H4 (cell line): ENCODE measurements at regions not wholly inside any gene's neighbourhood (a gene's known extent, or its start where the extent isn't known, plus 50 kb on each side); places are given as distances from the start of the nearest gene placed in this dataset.
"Not testable (repeated sequence)": the region's sequence is repeated elsewhere in the genome, so short reads cannot be mapped to it uniquely, and the experiment has no call there.

Experiments used
- DNase-seq: peaks from one replicate; pipeline ENCODE4 v3.0.0-alpha.2; 2015; ENCODE audit warnings: low spot score

GRCh38 chr1:220475608-220476007 is 52.3 kb upstream of the MARK1 start:
- not testable (repeated sequence) for DNase-seq

DNA sequence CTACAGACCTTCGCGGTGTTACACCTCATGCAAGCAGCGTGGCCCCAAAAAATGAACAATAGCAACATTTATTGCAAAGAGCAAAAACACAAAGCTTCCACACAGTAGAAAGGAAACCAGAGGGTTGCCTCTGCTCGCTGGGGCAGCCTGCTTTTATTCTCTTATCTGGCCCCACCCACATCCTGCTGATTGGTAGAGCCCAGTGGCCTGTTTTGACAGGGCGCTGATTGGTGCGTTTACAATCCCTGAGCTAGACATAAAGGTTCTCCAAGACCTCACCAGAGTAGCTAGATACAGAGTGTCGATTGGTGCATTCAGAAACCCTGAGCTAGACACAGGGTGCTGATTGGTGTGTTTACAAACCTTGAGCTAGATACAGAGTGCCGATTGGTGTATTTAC is 52.8 kb upstream of the MARK1 start:
- DNase-seq, result not testable (repeated sequence)

GRCh38 chr1:220473440-220473839 is 54.5 kb upstream of the MARK1 start:
- DNase-seq, result no peak

DNA sequence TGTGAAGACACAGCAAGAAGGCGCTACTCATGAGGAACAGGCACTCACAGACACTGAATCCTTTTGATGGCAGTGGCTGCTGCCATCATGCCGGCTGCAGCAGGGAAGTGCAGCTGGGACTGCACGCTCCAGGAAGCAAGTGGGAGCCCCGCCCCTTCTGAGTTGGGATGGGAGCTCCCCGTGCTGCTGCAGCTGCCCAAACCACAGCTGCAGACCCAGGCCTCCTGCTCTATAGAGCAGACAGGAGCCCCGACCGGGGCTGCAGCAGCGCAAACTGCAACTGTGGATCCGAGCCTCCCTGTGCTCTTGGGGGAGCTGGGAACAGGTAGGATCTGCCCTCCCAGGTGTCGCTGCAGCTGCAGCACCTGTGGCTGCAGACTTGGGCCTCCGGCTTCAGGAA is 65.2 kb upstream of the MARK1 start:
- DNase-seq, result no peak

GRCh38 chr1:220458936-220459335 is 69.0 kb upstream of the MARK1 start:
- no peak for DNase-seq

DNA sequence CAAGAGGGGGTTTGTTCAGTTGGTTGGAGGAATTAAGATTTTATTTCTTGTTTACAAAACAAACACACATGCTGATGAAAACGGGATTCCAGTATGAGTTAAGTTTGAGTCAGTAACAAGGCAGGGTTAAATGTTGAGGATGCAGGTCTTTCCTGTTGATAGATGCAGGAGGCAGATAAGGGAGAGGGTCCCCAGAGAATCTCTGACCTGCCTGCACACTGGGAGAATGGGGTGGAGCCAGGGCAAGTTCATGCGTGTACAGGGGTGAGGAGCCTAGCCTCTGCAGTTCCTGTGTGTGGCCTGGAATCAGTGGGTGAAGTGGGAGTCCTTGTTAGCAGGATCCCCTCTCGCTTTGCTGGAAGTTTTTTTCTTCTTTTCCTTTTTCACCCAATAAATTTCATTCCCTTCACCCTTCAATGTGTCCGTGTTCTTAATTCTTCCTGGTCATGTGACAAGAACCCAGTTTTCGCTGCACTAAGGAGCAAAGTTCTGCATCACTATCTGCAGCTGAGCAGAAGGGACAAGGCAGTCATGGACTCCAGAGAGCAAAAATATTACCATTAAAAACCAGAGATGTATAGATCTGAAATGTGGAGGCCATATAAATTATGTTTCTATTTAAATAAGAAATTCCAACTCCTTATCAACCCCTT is 69.9 kb upstream of the MARK1 start:
- DNase-seq, result no peak

DNA sequence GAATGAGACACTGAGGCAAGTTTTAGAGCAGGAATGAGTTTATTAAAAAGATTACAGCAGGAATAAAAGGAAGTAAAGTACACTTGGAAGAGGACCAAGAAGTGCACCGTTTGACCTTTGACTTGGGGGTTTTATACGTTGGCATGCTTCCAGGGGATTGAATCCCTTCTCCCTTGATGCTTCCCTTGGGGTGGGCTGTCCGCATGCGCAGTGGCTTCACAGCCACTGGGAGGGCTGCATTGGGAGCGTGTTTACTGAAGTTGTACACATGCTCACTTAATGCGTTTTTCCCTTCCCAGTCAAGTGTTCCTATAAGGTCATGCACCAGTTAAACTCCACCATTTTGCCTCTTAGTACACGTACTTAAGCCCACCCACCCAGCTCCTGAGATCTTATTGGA is 72.4 kb upstream of the MARK1 start:
- no peak for DNase-seq

GRCh38 chr1:220454155-220454777 is 73.7 kb upstream of the MARK1 start:
- DNase-seq, result no peak

DNA sequence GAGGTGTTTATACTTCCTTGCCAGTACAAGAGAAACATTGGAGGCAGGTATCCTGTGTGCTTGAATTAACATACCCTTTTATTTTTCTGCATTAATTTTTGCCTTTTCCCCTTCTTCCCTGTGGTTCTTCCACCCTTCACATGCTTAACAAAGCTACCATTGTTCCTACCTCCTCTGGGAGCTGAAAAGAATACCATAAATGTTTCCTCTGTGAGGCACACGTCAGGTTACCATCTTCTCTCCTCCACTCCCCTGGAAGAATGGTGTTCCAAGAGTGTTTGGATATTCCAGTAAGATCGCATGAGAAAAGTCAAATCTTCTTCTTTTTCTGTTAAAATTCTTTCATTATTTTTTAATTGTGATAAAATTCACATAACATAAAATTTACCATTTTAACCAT is 74.6 kb upstream of the MARK1 start:
- no peak for DNase-seq

DNA sequence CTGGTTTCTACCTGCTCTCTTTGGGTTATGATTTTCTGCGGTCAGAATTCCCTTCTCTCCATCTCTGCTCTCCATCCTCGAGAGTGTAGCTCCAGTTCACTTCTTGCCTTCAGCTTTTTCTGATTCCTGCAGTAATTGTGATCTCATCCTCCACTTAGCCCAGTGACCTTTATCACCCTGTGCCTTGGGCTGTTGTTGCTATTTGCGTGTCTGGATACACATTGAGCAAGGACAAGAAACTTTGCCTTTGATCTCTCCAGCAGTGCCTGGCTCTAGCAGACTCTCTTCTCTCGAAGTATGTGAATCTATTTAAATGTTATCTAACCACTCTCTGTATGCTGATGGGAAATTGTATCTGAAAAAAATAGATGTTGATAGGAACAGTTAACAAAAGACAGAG is 76.4 kb upstream of the MARK1 start:
- DNase-seq, result no peak

DNA sequence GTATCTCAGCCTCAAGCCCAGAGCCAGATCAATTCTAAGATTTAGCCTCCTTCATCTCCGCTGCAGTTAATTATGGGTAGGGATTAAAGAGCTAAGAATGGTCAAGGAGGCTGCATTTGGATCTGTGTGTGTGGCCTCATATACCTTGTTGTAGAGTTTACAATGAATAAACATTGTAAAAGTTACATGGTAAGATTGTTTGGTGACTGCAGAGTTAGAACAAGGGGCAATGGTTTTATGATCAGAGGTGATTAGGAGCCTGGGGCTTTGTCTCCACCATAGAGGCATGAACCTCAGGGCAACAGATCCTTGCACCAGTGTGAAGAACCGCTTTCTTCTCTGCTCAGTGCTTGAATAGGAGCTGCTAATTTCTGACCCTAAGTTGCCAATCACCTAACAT is 77.0 kb upstream of the MARK1 start:
- no peak for DNase-seq

GRCh38 chr1:220448217-220448616 is 79.7 kb upstream of the MARK1 start:
- DNase-seq, result no peak

DNA sequence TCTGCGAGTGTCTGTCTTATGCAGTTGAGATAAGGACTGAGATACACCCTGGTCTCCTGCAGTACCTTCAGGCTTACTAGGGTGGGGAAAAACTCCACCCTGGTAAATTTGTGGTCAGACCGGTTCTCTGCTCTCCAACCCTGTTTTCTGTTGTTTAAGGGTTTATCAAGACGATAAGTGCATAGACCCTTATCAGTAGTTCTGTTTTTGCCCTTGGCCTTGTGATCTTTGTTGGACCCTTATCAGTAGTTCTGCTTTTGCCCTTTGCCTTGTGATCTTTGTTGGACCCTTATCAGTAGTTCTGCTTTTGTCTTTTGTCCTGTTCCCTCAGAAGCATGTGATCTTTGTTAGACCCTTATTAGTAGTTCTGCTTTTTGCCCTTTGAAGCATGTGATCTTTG is 83.3 kb upstream of the MARK1 start:
- not testable (repeated sequence) for DNase-seq

GRCh38 chr1:220441211-220441610 is 86.7 kb upstream of the MARK1 start:
- DNase-seq, result peak; percentile 10

DNA sequence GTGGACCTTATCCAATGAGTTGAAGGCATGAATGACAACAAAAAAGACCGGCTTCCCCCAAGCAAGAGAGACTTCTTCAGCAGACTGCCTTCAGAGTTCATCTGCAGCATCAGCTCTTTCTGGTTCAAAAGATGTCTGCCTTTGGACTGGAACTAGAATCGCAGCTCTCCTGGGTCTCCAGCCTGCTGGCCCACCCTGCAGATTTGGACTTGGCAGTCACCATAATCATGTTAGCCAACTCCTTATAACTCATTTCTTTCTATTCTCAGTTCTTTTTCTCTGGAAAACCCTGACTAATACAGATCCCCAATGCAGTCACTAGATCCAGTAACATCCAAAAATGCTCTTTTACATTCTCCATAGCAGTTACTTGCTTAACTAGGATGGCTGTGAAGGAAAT is 89.2 kb upstream of the MARK1 start:
- no peak for DNase-seq

- no peak for DNase-seq
Observed at GRCh38 chr1:220432408-220432807, 95.5 kb upstream of the MARK1 start.

DNA sequence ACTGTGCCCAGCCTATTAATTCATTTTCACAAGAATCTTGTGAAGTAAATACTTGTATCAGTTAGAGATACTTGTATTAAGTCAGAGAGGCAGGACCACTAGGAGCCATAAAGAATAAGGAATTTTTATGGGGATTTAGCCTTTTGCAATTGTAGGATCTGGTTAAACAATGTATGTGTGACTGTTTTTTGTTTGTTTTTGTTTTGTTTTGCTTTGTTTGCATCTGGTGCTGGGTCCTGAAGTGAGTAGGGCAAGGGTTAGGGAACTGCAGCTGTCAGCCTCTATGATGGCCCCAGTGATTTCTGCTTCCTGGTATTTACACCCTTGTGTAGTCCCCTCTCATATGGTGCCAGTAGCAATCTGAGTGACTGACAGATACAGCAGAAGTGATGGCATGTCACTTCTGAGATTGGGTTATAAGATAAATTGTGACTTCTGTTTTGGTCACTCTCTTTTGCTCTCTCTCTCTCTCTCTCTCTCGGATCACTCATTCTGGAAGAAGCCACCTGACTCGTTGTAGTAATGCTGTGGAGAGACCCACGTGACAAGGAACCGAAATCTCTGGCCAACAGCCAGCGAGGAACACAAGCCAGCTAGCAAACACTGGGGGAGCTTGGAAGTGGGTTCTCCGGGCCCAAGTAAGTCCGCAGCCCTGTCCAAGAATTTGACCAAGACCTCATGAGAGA is 96.2 kb upstream of the MARK1 start:
- DNase-seq, result peak; percentile 17

DNA sequence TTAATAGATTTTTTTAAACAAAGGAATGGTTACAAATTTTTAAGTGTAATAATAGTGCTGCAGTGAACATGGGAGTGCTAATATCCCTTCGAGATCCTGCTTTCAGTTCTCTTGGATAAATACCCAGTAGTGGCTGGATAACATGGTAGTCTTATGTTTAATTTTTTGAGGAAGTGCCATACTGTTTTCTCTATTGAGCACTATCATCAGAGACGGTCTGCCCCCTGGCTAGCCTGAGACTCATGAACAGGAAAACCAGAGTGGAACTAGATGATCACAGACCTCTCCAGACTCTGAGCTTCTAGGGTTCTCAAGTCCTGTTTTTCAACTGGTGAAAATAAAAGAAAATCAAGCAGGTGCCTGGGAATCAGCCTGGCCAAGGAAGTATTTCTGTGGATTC is 97.3 kb upstream of the MARK1 start:
- no peak for DNase-seq

- DNase-seq, result no peak
Observed at GRCh38 chr1:220430059-220430458, 97.9 kb upstream of the MARK1 start.

DNA sequence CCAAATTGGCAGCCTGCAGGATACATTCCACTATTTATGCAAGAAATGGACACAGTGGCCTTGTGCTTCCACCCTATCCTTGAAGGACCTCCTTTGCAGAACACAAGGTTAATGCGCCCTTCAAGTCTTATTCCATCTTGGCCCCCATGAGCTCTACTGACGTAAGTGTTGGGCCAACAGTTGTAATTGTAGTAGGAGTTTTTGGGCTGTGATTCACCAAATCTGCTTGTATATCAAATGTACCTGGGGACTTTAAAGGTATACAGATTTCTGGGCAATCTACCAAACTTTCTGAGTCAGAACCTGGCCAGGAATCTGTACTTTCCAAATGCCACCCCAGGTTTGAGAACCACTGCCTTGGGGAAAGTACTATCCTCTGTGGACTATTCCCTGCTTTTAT is 100.9 kb upstream of the MARK1 start:
- peak; percentile 41 for DNase-seq

GRCh38 chr1:220425852-220426251 is 102.1 kb upstream of the MARK1 start:
- DNase-seq, result no peak

GRCh38 chr1:220421508-220421907 is 106.4 kb upstream of the MARK1 start:
- no peak for DNase-seq

DNA sequence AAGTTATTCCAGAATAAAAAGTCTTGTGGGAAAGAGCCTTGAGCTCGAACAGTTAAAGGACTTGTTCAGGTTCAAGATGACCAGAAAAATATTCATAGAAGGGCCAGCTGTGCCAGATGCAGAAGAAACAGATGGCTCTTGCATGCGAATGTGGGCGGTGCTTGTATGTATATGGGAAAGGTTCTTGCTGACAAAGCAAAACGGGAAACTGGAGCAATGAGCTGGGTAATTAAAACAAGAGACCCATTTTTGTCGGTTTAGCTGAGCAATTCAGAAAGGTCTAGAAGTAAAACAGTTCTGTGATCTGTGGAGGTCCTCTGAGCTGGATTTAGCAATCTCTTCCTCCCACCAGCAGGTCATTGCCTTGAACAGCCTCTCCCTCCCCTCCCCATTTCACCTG is 107.2 kb upstream of the MARK1 start:
- no peak for DNase-seq
